NCI-H345 treated with DMSO at 0.1 percent for 48 hours (cell line): ENCODE measurements at regions not wholly inside any gene's neighbourhood (a gene's known extent, or its start where the extent isn't known, plus 50 kb on each side); places are given as distances from the start of the nearest gene placed in this dataset.

ENCODE experiments used
- DNase-seq: peaks from one replicate; lab custom pipeline; 2025; ENCODE audit not compliant: unreplicated experiment; lab: John Stamatoyannopoulos, UW

GRCh38 chr3:86733257-86733656 is 257.7 kb downstream of the VGLL3 start:
- no peak for DNase-seq

GRCh38 chr3:86731501-86731901 is 259.4 kb downstream of the VGLL3 start:
- no peak for DNase-seq

GRCh38 chr3:86723433-86723832 is 267.5 kb downstream of the VGLL3 start:
- no peak for DNase-seq

GRCh38 chr3:86711634-86712033 is 279.3 kb downstream of the VGLL3 start:
- no peak for DNase-seq

GRCh38 chr3:86708893-86709292 is 282.1 kb downstream of the VGLL3 start:
- DNase-seq = no peak

GRCh38 chr3:86702381-86702958 is 288.5 kb downstream of the VGLL3 start:
- DNase-seq = no peak

GRCh38 chr3:86695752-86696151 is 295.2 kb downstream of the VGLL3 start:
- no peak for DNase-seq

- no peak for DNase-seq
Measured at GRCh38 chr3:86673991-86674390, 317.0 kb downstream of the VGLL3 start.

GRCh38 chr3:86661817-86662216 is 329.1 kb downstream of the VGLL3 start:
- no peak for DNase-seq

GRCh38 chr3:86658876-86659275 is 332.1 kb downstream of the VGLL3 start:
- no peak for DNase-seq

- no peak for DNase-seq
Measured at GRCh38 chr3:86654806-86655460, 336.0 kb downstream of the VGLL3 start.

- no peak for DNase-seq
Measured at GRCh38 chr3:86653661-86654205, 337.2 kb downstream of the VGLL3 start.

- no peak for DNase-seq
Measured at GRCh38 chr3:86648087-86648486, 342.9 kb downstream of the VGLL3 start.

GRCh38 chr3:86645756-86646155 is 345.2 kb downstream of the VGLL3 start:
- no peak for DNase-seq

GRCh38 chr3:86634361-86634760 is 356.6 kb downstream of the VGLL3 start:
- DNase-seq = no peak

- no peak for DNase-seq
Measured at GRCh38 chr3:86629511-86629910, 361.4 kb downstream of the VGLL3 start.

GRCh38 chr3:86624192-86624591 is 366.8 kb downstream of the VGLL3 start:
- no peak for DNase-seq

- no peak for DNase-seq
Measured at GRCh38 chr3:86618706-86619105, 372.2 kb downstream of the VGLL3 start.

GRCh38 chr3:86605166-86605565 is 385.8 kb downstream of the VGLL3 start:
- DNase-seq = no peak

GRCh38 chr3:86595696-86596095 is 395.3 kb downstream of the VGLL3 start:
- DNase-seq = no peak

- DNase-seq = no peak
Measured at GRCh38 chr3:86594838-86595237, 396.1 kb downstream of the VGLL3 start.

GRCh38 chr3:86578071-86578470 is 412.9 kb downstream of the VGLL3 start:
- no peak for DNase-seq
